ENCODE measurements at regions not wholly inside any gene's neighbourhood (a gene's known extent, or its start where the extent isn't known, plus 50 kb on each side); places are given as distances from the start of the nearest gene placed in this dataset.

GRCh38 chr10:78134773-78135306 is 101.2 kb downstream of the RPS24 start:
- TF ChIP-seq CTCF (IDR thresholded peaks at IDR 0.05) (no peak), POLR2A (IDR thresholded peaks at IDR 0.05) (no peak)
- H3K9me3 ChIP-seq (replicated peaks in 1 of 3) = no peaks in the 10 kb centered on the region
- H3K4me3 ChIP-seq = no peak overlapping the region
- H3K4me1 ChIP-seq (replicated peaks in 1 of 2) = no peaks in the 10 kb centered on the region
- H3K36me3 ChIP-seq (replicated peaks in 1 of 2) = no peaks in the 10 kb centered on the region
- no peak for DNase-seq
- H3K27me3 ChIP-seq = no peaks in the 10 kb centered on the region
- WGBS, 4 donors = 86 to 91% (median 89%) methylated on average over 10 of the region's 10 CpGs
- no peak overlapping the region for H3K27ac ChIP-seq
- intact Hi-C loops (cut with DNase I) = no loop called here

GRCh38 chr10:78137147-78137546 is 103.5 kb downstream of the RPS24 start:
- DNase-seq = no peak
- no peaks in the 10 kb centered on the region for H3K9me3 ChIP-seq (replicated peaks in 1 of 3)
- 82 to 92% (median 89%) methylated on average over 3 of the region's 3 CpGs for WGBS, 4 donors
- TF ChIP-seq POLR2A (IDR thresholded peaks at IDR 0.05) (no peak), CTCF (IDR thresholded peaks at IDR 0.05) (no peak)
- intact Hi-C loops (cut with DNase I) = no loop called here
- H3K4me1 ChIP-seq (replicated peaks in 1 of 2) = no peaks in the 10 kb centered on the region
- H3K27ac ChIP-seq = no peak overlapping the region
- no peaks in the 10 kb centered on the region for H3K27me3 ChIP-seq
- no peaks in the 10 kb centered on the region for H3K36me3 ChIP-seq (replicated peaks in 1 of 2)
- no peak overlapping the region for H3K4me3 ChIP-seq

GRCh38 chr10:78139341-78139740 is 105.7 kb downstream of the RPS24 start:
- H3K27me3 ChIP-seq = no peaks in the 10 kb centered on the region
- H3K36me3 ChIP-seq (replicated peaks in 1 of 2) = no peaks in the 10 kb centered on the region
- WGBS, 4 donors = 84 to 87% (median 86%) methylated on average over 5 to 9 of the region's 9 CpGs
- intact Hi-C loops (cut with DNase I) = no loop called here
- H3K9me3 ChIP-seq (replicated peaks in 1 of 3) = no peaks in the 10 kb centered on the region
- H3K27ac ChIP-seq = no peak overlapping the region
- TF ChIP-seq CTCF (IDR thresholded peaks at IDR 0.05) (no peak), POLR2A (IDR thresholded peaks at IDR 0.05) (no peak)
- no peak for DNase-seq
- H3K4me3 ChIP-seq = no peak overlapping the region
- no peaks in the 10 kb centered on the region for H3K4me1 ChIP-seq (replicated peaks in 1 of 2)

- 55 to 75% (median 70%) methylated on average over 6 of the region's 6 CpGs for WGBS, 4 donors
- H3K27me3 ChIP-seq = no peaks in the 10 kb centered on the region
- H3K4me3 ChIP-seq = no peak overlapping the region
- TF ChIP-seq CTCF (IDR thresholded peaks at IDR 0.05) = no peak
- TF ChIP-seq POLR2A (IDR thresholded peaks at IDR 0.05) = no peak
- H3K36me3 ChIP-seq (replicated peaks in 1 of 2) = no peaks in the 10 kb centered on the region
- H3K27ac ChIP-seq = no peak overlapping the region
- no peaks in the 10 kb centered on the region for H3K9me3 ChIP-seq (replicated peaks in 1 of 3)
- no peak for DNase-seq
- H3K4me1 ChIP-seq (replicated peaks in 1 of 2) = no peaks in the 10 kb centered on the region
- intact Hi-C loops (cut with DNase I) = no loop called here
Measured at GRCh38 chr10:78140066-78140630, 106.5 kb downstream of the RPS24 start.
